SHP77 (cell line): ENCODE measurements at regions not wholly inside any gene's neighbourhood (a gene's known extent, or its start where the extent isn't known, plus 50 kb on each side); places are given as distances from the start of the nearest gene placed in this dataset.
"Not testable (repeated sequence)": the region's sequence is repeated elsewhere in the genome, so short reads cannot be mapped to it uniquely, and the experiment has no call there.

Experiments
- DNase-seq, 2 experiments: peaks; one replicate each; lab custom pipeline; 2025; lab: John Stamatoyannopoulos, UW

GRCh38 chrX:114272096-114272686, 311.7 kb upstream of the HTR2C start:
- DNase-seq: no peak

- not testable (repeated sequence) for DNase-seq
Measured at GRCh38 chrX:114270371-114270770, 313.5 kb upstream of the HTR2C start.

GRCh38 chrX:114268643-114269042, 315.2 kb upstream of the HTR2C start:
- no peak for DNase-seq

- no peak for DNase-seq
Measured at GRCh38 chrX:114267142-114267541, 316.7 kb upstream of the HTR2C start.

GRCh38 chrX:114252186-114252585, 331.7 kb upstream of the HTR2C start:
- DNase-seq: no peak

GRCh38 chrX:114251575-114251974, 332.3 kb upstream of the HTR2C start:
- DNase-seq: no peak

GRCh38 chrX:114221445-114221844, 362.4 kb upstream of the HTR2C start:
- no peak for DNase-seq

- no peak for DNase-seq
Measured at GRCh38 chrX:114210879-114211278, 373.0 kb upstream of the HTR2C start.

GRCh38 chrX:114201622-114202021, 382.3 kb upstream of the HTR2C start:
- DNase-seq: no peak

GRCh38 chrX:114181195-114181594, 402.7 kb upstream of the HTR2C start:
- no peak for DNase-seq

GRCh38 chrX:114178126-114178525, 405.8 kb upstream of the HTR2C start:
- no peak for DNase-seq

GRCh38 chrX:114167276-114167675, 416.6 kb upstream of the HTR2C start:
- DNase-seq: not testable (repeated sequence)

GRCh38 chrX:114166601-114167000, 417.3 kb upstream of the HTR2C start:
- DNase-seq: no peak

- no peak for DNase-seq
Measured at GRCh38 chrX:114165537-114165936, 418.3 kb upstream of the HTR2C start.

- DNase-seq: no peak
Measured at GRCh38 chrX:114162068-114162735, 421.7 kb upstream of the HTR2C start.

GRCh38 chrX:114152801-114153200, 431.1 kb upstream of the HTR2C start:
- DNase-seq: no peak

- no peak for DNase-seq
Measured at GRCh38 chrX:114152130-114152529, 431.8 kb upstream of the HTR2C start.

GRCh38 chrX:114134465-114134864, 449.4 kb upstream of the HTR2C start:
- no peak for DNase-seq

GRCh38 chrX:114127411-114128025, 456.4 kb upstream of the HTR2C start:
- no peak for DNase-seq

- no peak for DNase-seq
Measured at GRCh38 chrX:114127005-114127404, 456.9 kb upstream of the HTR2C start.

- DNase-seq: no peak
Measured at GRCh38 chrX:114101081-114101480, 482.8 kb upstream of the HTR2C start.

- no peak for DNase-seq
Measured at GRCh38 chrX:114097866-114098265, 486.0 kb upstream of the HTR2C start.

GRCh38 chrX:114097427-114097826, 486.5 kb upstream of the HTR2C start:
- DNase-seq: no peak

GRCh38 chrX:114095789-114096188, 488.1 kb upstream of the HTR2C start:
- DNase-seq: no peak
